Stimulated activated CD4-positive, alpha-beta T cell treated with anti-CD3 and anti-CD28 coated beads, TNF-alpha, amount 100 ng/mL, for 1 hour (primary cell): ENCODE measurements at regions not wholly inside any gene's neighbourhood (a gene's known extent, or its start where the extent isn't known, plus 50 kb on each side); places are given as distances from the start of the nearest gene placed in this dataset.
"Not testable (repeated sequence)": the region's sequence is repeated elsewhere in the genome, so short reads cannot be mapped to it uniquely, and the experiment has no call there.

ENCODE experiments used
- DNase-seq, 3 donors: peaks; one replicate each; pipeline ENCODE4 v3.0.0-alpha.2; 2020; ENCODE audit warnings: low read depth in 3 of 3, low spot score in 1 of 3

- DNase-seq: no peak
These were observed 79.8 kb upstream of the PPARGC1A start for GRCh38 chr4:23969635-23970145.

- no peak for DNase-seq
These were observed 77.4 kb upstream of the PPARGC1A start for GRCh38 chr4:23967281-23967680.

GRCh38 chr4:23966725-23967124 lies 76.9 kb upstream of the PPARGC1A start:
- DNase-seq: no peak

GRCh38 chr4:23962462-23962861 lies 72.6 kb upstream of the PPARGC1A start:
- no peak for DNase-seq

GRCh38 chr4:23961395-23961794 lies 71.5 kb upstream of the PPARGC1A start:
- DNase-seq: not testable (repeated sequence)

GRCh38 chr4:23959396-23960148 lies 69.7 kb upstream of the PPARGC1A start:
- no peak for DNase-seq

GRCh38 chr4:23958749-23959148 lies 68.9 kb upstream of the PPARGC1A start:
- DNase-seq: no peak

GRCh38 chr4:23957465-23957864 lies 67.6 kb upstream of the PPARGC1A start:
- DNase-seq: no peak

GRCh38 chr4:23956601-23957364 lies 66.9 kb upstream of the PPARGC1A start:
- no peak for DNase-seq

GRCh38 chr4:23952258-23952657 lies 62.4 kb upstream of the PPARGC1A start:
- DNase-seq: no peak

GRCh38 chr4:23947826-23948225 lies 58.0 kb upstream of the PPARGC1A start:
- no peak for DNase-seq

- DNase-seq: no peak
These were observed 56.5 kb upstream of the PPARGC1A start for GRCh38 chr4:23946299-23946698.

- DNase-seq: no peak
These were observed 55.7 kb upstream of the PPARGC1A start for GRCh38 chr4:23945451-23946017.

GRCh38 chr4:23944556-23944955 lies 54.7 kb upstream of the PPARGC1A start:
- not testable (repeated sequence) for DNase-seq

- no peak for DNase-seq
These were observed 53.6 kb upstream of the PPARGC1A start for GRCh38 chr4:23943478-23943877.

GRCh38 chr4:23942471-23942870 lies 52.6 kb upstream of the PPARGC1A start:
- DNase-seq: no peak
